Ectodermal cell (in vitro differentiated cells): ENCODE measurements at regions not wholly inside any gene's neighbourhood (a gene's known extent, or its start where the extent isn't known, plus 50 kb on each side); places are given as distances from the start of the nearest gene placed in this dataset.

Source experiments
- H3K27ac ChIP-seq: 2 replicates; pipeline ENCODE4 v1.7.0; 2013; ENCODE audit warnings: mild to moderate bottlenecking, low read depth, low read length; ENCODE audit not compliant: insufficient read depth, poor library complexity, severe bottlenecking
- H3K27me3 ChIP-seq: 2 replicates; pipeline ENCODE4 v1.7.0; 2013; ENCODE audit warnings: mild to moderate bottlenecking, low read length; ENCODE audit not compliant: insufficient read depth, control insufficient read depth, poor library complexity, severe bottlenecking
- H3K36me3 ChIP-seq: one replicate; pipeline ENCODE4 v1.7.0; 2013; ENCODE audit warnings: low read length; ENCODE audit not compliant: control insufficient read depth, insufficient read depth
- H3K4me1 ChIP-seq: one replicate; pipeline ENCODE4 v1.7.0; 2013; ENCODE audit warnings: low read length; ENCODE audit not compliant: control insufficient read depth, insufficient read depth
- H3K4me3 ChIP-seq: 2 replicates; pipeline ENCODE4 v1.7.0; 2013; ENCODE audit warnings: low read depth, low read length, control low read depth; ENCODE audit not compliant: insufficient read depth
- H3K9me3 ChIP-seq: 2 replicates; pipeline ENCODE4 v1.7.0; 2013; ENCODE audit warnings: mild to moderate bottlenecking, low read length, moderate library complexity; ENCODE audit not compliant: control insufficient read depth
- WGBS, 2 experiments: methylation state at CpG; one replicate each; pipeline ENCODE4 v1.1.7; 2013; ENCODE audit warnings: missing lambda C conversion rate in 2 of 2; 5-methylcytosine and 5-hydroxymethylcytosine counted together

DNA sequence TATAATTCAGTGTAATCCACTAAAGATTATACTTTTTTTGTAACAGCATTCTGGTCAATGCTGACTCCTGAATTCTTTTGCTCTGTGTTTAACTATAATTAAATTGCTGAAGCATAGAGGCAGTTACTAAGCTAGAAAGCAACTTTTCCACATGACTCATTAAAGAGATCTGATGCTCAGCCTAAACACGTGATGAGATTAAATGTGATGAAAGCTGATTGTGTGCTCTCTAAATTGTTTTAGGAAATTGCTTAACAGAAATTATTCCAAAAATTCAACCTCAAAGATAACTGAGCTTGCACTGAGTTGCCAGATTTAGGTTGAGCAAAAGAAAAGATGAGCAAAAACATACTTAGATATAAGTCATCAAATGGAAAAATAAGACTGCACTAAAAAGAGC lies 1033.6 kb downstream of the FAM181B start:
- no peaks in the 10 kb centered on the region for H3K4me1 ChIP-seq
- no peaks in the 10 kb centered on the region for H3K36me3 ChIP-seq
- H3K9me3 ChIP-seq = no peaks in the 10 kb centered on the region
- no peak overlapping the region for H3K4me3 ChIP-seq
- H3K27ac ChIP-seq = no peak overlapping the region
- WGBS, 2 experiments = 100% methylated on average over 1 of the region's 1 CpG; no CpG with 5 or more reads in 1 of the 2 experiments
- no peaks in the 10 kb centered on the region for H3K27me3 ChIP-seq

- no peaks in the 10 kb centered on the region for H3K36me3 ChIP-seq
- H3K27ac ChIP-seq = no peak overlapping the region
- H3K9me3 ChIP-seq = no peaks in the 10 kb centered on the region
- WGBS, 2 experiments = 96 to 100% methylated on average over 2 of the region's 2 CpGs
- H3K4me1 ChIP-seq = no peaks in the 10 kb centered on the region
- no peaks in the 10 kb centered on the region for H3K27me3 ChIP-seq
- no peak overlapping the region for H3K4me3 ChIP-seq
Observed at GRCh38 chr11:81687057-81687456, 1046.6 kb downstream of the FAM181B start.

GRCh38 chr11:81674211-81674610 lies 1059.5 kb downstream of the FAM181B start:
- 90 to 97% methylated on average over 3 of the region's 3 CpGs for WGBS, 2 experiments
- no peaks in the 10 kb centered on the region for H3K9me3 ChIP-seq
- H3K4me1 ChIP-seq = no peaks in the 10 kb centered on the region
- no peak overlapping the region for H3K27ac ChIP-seq
- no peak overlapping the region for H3K4me3 ChIP-seq
- H3K36me3 ChIP-seq = no peaks in the 10 kb centered on the region
- H3K27me3 ChIP-seq = no peaks in the 10 kb centered on the region

DNA sequence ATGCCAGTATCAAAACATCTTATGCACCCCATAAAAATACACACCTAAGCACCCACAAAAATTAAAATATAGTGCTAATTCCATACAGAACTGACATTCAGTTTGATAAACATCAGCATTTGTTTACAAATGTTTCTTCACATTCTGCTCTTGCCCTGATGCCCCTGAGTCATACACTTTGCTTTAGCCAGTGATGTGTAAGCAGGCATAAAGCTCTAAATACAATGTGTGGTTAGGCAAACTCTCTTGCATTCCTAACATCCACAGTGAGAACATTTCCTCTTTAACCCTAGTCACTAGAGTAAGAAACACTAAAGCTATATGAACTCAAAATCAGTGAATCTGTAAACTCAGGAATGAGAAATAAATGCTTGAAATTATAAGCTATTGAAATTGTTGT lies 1060.7 kb downstream of the FAM181B start:
- Histone ChIP-seq H3K9me3 (no peaks in the 10 kb centered on the region), H3K27ac (no peak overlapping the region), H3K4me3 (no peak overlapping the region), H3K36me3 (no peaks in the 10 kb centered on the region), H3K4me1 (no peaks in the 10 kb centered on the region), H3K27me3 (no peaks in the 10 kb centered on the region)

DNA sequence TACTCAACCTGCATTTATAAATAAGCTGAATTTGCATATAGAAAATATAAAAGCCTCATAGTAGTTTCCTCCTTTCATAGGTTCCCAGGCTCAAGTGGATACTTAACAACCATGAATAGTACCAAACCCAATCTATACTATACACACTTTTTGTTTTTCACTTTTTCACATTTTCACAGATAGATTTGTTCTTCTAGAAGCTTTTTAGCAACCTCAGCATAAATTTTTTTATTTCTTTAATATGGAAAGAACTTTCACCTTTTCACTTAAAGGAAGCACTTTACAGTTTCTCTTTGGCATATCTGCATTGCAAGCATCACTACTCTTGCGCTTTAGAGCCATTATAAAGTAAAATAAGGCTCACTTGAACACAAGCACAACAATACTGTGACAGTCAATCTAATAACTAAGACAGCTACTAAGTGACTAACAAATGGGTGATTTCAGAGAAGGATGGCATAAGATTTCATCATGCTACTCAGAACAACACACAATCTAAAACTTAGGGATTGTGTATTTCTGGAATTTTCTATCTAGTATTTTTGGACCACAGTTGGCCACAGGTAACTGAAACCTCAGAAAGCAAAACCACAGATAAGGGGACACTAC lies 1063.6 kb downstream of the FAM181B start:
- Histone ChIP-seq H3K4me1 (no peaks in the 10 kb centered on the region), H3K4me3 (no peak overlapping the region), H3K36me3 (no peaks in the 10 kb centered on the region), H3K27ac (no peak overlapping the region), H3K9me3 (no peaks in the 10 kb centered on the region), H3K27me3 (no peaks in the 10 kb centered on the region)
- WGBS, 2 experiments = 95% methylated on average over 1 of the region's 1 CpG

DNA sequence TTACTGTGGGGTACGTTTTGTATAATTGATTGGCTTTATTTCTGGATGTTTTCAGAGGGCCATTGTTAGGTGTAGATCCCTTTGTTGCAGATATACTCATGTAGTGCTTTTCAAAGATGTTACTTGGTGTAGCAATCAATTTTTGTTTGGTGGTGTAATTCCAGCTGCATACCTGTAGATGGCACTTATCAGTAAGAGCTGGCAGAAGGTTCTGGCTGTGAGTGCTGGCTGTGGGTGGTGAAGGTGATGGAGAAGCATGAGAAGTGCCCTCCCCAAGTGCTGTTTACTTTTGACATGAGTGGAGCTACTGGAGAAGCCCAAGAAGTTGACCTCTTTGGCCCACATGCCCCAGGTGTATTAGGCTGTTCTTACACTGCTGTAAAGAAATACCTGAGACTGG lies 1074.9 kb downstream of the FAM181B start:
- Histone ChIP-seq H3K4me3 (no peak overlapping the region), H3K4me1 (no peaks in the 10 kb centered on the region), H3K36me3 (no peaks in the 10 kb centered on the region), H3K9me3 (no peaks in the 10 kb centered on the region), H3K27me3 (no peaks in the 10 kb centered on the region), H3K27ac (no peak overlapping the region)
- 55 to 75% methylated on average over 1 of the region's 1 CpG for whole genome bisulfite sequencing, 2 experiments

GRCh38 chr11:81655351-81655750 lies 1078.3 kb downstream of the FAM181B start:
- H3K9me3 ChIP-seq = no peaks in the 10 kb centered on the region
- no peaks in the 10 kb centered on the region for H3K27me3 ChIP-seq
- H3K27ac ChIP-seq = no peak overlapping the region
- H3K36me3 ChIP-seq = no peaks in the 10 kb centered on the region
- no peaks in the 10 kb centered on the region for H3K4me1 ChIP-seq
- no peak overlapping the region for H3K4me3 ChIP-seq

DNA sequence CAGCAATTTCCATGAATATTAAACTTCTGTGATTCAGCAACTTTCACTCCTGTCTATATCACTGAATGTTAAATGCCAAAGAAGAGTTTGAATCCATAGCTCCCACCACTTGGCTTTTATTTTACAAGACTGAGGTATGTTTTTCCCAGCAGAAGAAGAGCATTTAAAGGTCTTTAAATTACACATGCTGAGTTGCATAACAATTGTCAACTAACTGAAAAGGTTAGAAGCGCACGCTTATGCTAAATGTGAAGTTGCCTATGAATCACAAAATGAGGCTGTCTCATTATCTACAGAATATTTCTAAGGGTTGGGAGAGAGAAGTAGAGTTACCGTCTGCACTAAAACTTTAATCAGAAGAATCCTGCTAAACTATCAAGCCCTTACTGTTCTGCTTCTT lies 1086.3 kb downstream of the FAM181B start:
- no peaks in the 10 kb centered on the region for H3K9me3 ChIP-seq
- H3K36me3 ChIP-seq = no peaks in the 10 kb centered on the region
- WGBS, 2 experiments = 18% methylated on average over 2 of the region's 3 CpGs; no CpG with 5 or more reads in 1 of the 2 experiments
- H3K4me1 ChIP-seq = no peaks in the 10 kb centered on the region
- H3K27me3 ChIP-seq = peaks cover 29% of the 10 kb centered on the region
- no peak overlapping the region for H3K27ac ChIP-seq
- H3K4me3 ChIP-seq = no peak overlapping the region

- Histone ChIP-seq H3K4me1 (no peaks in the 10 kb centered on the region), H3K36me3 (no peaks in the 10 kb centered on the region), H3K4me3 (no peak overlapping the region), H3K27ac (no peak overlapping the region), H3K27me3 (peaks cover 28% of the 10 kb centered on the region), H3K9me3 (no peaks in the 10 kb centered on the region)
- 78% methylated on average over 1 of the region's 1 CpG; no CpG with 5 or more reads in 1 of the 2 experiments for WGBS, 2 experiments
Observed at GRCh38 chr11:81644239-81644840, 1089.3 kb downstream of the FAM181B start.

DNA sequence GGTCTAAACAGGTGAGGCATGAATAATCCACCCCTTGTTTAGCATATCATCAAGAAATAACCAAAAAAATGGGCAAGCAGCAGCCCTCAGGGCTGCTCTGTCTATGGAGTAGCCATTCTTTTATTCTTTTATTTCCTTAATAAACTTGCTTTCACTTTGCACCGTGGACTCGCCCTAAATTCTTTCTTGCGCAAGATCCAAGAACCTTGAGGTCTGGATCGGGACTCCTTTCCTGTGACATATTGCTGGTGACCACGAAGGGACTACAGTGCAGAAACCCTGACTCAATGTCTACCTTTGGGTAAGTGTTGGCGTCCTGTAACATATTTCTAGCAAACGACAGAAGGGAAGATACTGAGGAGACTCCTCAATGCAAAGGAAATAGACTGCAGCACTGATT lies 1099.2 kb downstream of the FAM181B start:
- no peak overlapping the region for H3K27ac ChIP-seq
- no peak overlapping the region for H3K4me3 ChIP-seq
- no peaks in the 10 kb centered on the region for H3K36me3 ChIP-seq
- H3K4me1 ChIP-seq = no peaks in the 10 kb centered on the region
- H3K9me3 ChIP-seq = no peaks in the 10 kb centered on the region
- WGBS, 2 experiments = 95 to 97% methylated on average over 7 of the region's 7 CpGs
- H3K27me3 ChIP-seq = no peaks in the 10 kb centered on the region
